Endothelial cell of umbilical vein (primary cell): ENCODE measurements at regions not wholly inside any gene's neighbourhood (a gene's known extent, or its start where the extent isn't known, plus 50 kb on each side); places are given as distances from the start of the nearest gene placed in this dataset.

ENCODE experiments used
- BruUV-seq: library from RNA; stranded (reverse); fragments of 400-500 nt; replicated peaks from 2 replicates; lab custom pipeline; 2021; lab: Mats Ljungman, UMichigan
- CTCF ChIA-PET: fragments of 300-600, 350-600 bp; sonication (Branson Sonifier 250); formaldehyde crosslinking; loops from one replicate; lab custom pipeline; 2021; ENCODE audit warnings: antibody characterized with exemption, inconsistent platforms; lab: Charles Lee
- POLR2A ChIA-PET: fragments of 300-600, 350-600 bp; sonication (Branson Sonifier 250); formaldehyde crosslinking; loops from one replicate; lab custom pipeline; 2021; ENCODE audit warnings: antibody characterized with exemption, inconsistent platforms; lab: Charles Lee
- DNase-seq: peaks from one replicate; pipeline ENCODE4 v3.0.0-alpha.2; 2011; ENCODE audit warnings: low read depth, low spot score
- FAIRE-seq: peaks from 2 replicates; lab custom pipeline; 2011; peaks lifted over from hg19 to GRCh38; lab: Jason Lieb, UNC
- H2AFZ ChIP-seq: 2 replicates; pipeline ENCODE4 v1.6.0; 2012; ENCODE audit warnings: low read depth, low read length, control low read depth, inconsistent platforms
- H3K27ac ChIP-seq: 2 replicates; pipeline ENCODE4 v1.5.1; 2011; ENCODE audit warnings: low read depth, mild to moderate bottlenecking, control low read depth, low read length, moderate library complexity; ENCODE audit not compliant: insufficient read depth
- H3K27me3 ChIP-seq, 2 experiments: 2 replicates each; pipeline versions ENCODE4 v1.6.0 to v1.6.1; 2011; ENCODE audit warnings: low read length in 2 of 2, mixed read lengths in 1 of 2; ENCODE audit not compliant: control insufficient read depth in 2 of 2, insufficient read depth in 2 of 2
- H3K36me3 ChIP-seq, 2 experiments: 2 replicates in 1 of 2; 3 replicates in 1 of 2; pipeline ENCODE4 v1.5.1; 2011; ENCODE audit warnings: low read length in 2 of 2, mild to moderate bottlenecking in 1 of 2, moderate library complexity in 1 of 2; ENCODE audit not compliant: control insufficient read depth in 2 of 2, insufficient read depth in 2 of 2; ENCODE audit errors: extremely low read depth in 1 of 2
- H3K4me1 ChIP-seq: 3 replicates; pipeline ENCODE4 v1.5.1; 2011; ENCODE audit warnings: mild to moderate bottlenecking, low read length; ENCODE audit not compliant: control insufficient read depth, insufficient read depth; ENCODE audit errors: extremely low read depth
- H3K4me2 ChIP-seq: 2 replicates; pipeline ENCODE4 v1.6.1; 2011; ENCODE audit warnings: low read length, control low read depth, mixed read lengths; ENCODE audit not compliant: insufficient read depth
- H3K4me3 ChIP-seq, 3 experiments: fragments of 200-600 bp in 1 of 3; sonication (generic), shearing (Covaris generic) in 1 of 3; replicated peaks in 1 of 3; 2 replicates each; pipeline ENCODE4 v1.5.1; 2011 to 2016; ENCODE audit warnings: control low read depth in 3 of 3, low read length in 3 of 3, mild to moderate bottlenecking in 2 of 3, inconsistent platforms in 1 of 3, low read depth in 1 of 3, moderate library complexity in 1 of 3; ENCODE audit not compliant: insufficient read depth in 1 of 3
- H3K79me2 ChIP-seq: 2 replicates; pipeline ENCODE4 v1.6.0; 2012; ENCODE audit warnings: low read length, inconsistent platforms; ENCODE audit not compliant: control insufficient read depth, insufficient read depth
- H3K9ac ChIP-seq: replicated peaks from 2 replicates; pipeline ENCODE3; 2011; ENCODE audit warnings: low read length, control low read depth; ENCODE audit not compliant: insufficient read depth; ENCODE audit errors: extremely low read depth
- H3K9me1 ChIP-seq: replicated peaks from 3 replicates; pipeline ENCODE4 v1.6.0; 2011; ENCODE audit warnings: mild to moderate bottlenecking, low read length; ENCODE audit not compliant: control insufficient read depth, insufficient read depth; ENCODE audit errors: extremely low read depth
- H3K9me3 ChIP-seq: replicated peaks from 2 replicates; pipeline ENCODE4 v1.5.1; 2012; ENCODE audit warnings: low read length, inconsistent platforms; ENCODE audit not compliant: control insufficient read depth, insufficient read depth
- H4K20me1 ChIP-seq: replicated peaks from 2 replicates; pipeline ENCODE3; 2011; ENCODE audit warnings: mild to moderate bottlenecking, low read length; ENCODE audit not compliant: control insufficient read depth, insufficient read depth; ENCODE audit errors: extremely low read depth
- CTCF ChIP-seq, 2 donors: IDR thresholded peaks; 1 replicate in 1 of 2; 2 replicates in 1 of 2; pipeline ENCODE4 v1.5.1; 2011; ENCODE audit warnings: low read length in 2 of 2, mild to moderate bottlenecking in 2 of 2, moderate library complexity in 2 of 2, control low read depth in 1 of 2, inconsistent platforms in 1 of 2, low read depth in 1 of 2; ENCODE audit not compliant: insufficient read depth in 1 of 2; ENCODE audit errors: extremely low read depth in 1 of 2
- EZH2 ChIP-seq: IDR thresholded peaks from 2 replicates; pipeline ENCODE4 v1.6.1; 2012; ENCODE audit warnings: borderline replicate concordance, low read depth, mild to moderate bottlenecking, moderate library complexity, low read length, inconsistent platforms; ENCODE audit not compliant: severe bottlenecking
- FOS ChIP-seq: IDR thresholded peaks from 2 replicates; pipeline ENCODE4 v1.6.1; 2011; ENCODE audit warnings: mild to moderate bottlenecking, low read length, moderate library complexity, borderline replicate concordance; ENCODE audit not compliant: insufficient read depth
- GATA2 ChIP-seq: IDR thresholded peaks from 2 replicates; pipeline ENCODE4 v1.7.0; 2011; ENCODE audit warnings: low read depth, mild to moderate bottlenecking, moderate library complexity, mixed read lengths, low read length; ENCODE audit not compliant: insufficient read length, insufficient read depth
- JUN ChIP-seq: IDR thresholded peaks from 2 replicates; pipeline ENCODE4 v1.6.1; 2011; ENCODE audit warnings: borderline replicate concordance, low read depth; ENCODE audit not compliant: insufficient read length, insufficient read depth
- MAX ChIP-seq: IDR thresholded peaks from 2 replicates; pipeline ENCODE4 v1.6.1; 2011; ENCODE audit not compliant: insufficient read depth, insufficient read length
- MYC ChIP-seq: IDR thresholded peaks from one replicate; pipeline ENCODE4 v1.6.1; 2011; ENCODE audit warnings: mild to moderate bottlenecking, low read depth, low read length
- POLR2A ChIP-seq: IDR thresholded peaks from 2 replicates; pipeline ENCODE4 v1.6.1; 2012; ENCODE audit warnings: low read depth, mild to moderate bottlenecking, control low read depth, low read length
- POLR2AphosphoS5 ChIP-seq: IDR thresholded peaks from 2 replicates; pipeline ENCODE4 v1.6.1; 2012; ENCODE audit warnings: low read depth, mild to moderate bottlenecking, control low read depth, low read length, moderate library complexity; ENCODE audit not compliant: insufficient read depth
- dilution Hi-C: fragments of 300-500 bp; cut with MboI; formaldehyde crosslinking; loops from one replicate; pipeline ENCODE4 v1.15.0; 2019; ENCODE audit warnings: low sequenced_read_pairs; ENCODE audit not compliant: extremely low pct_ligation_motif_present
- intact Hi-C: fragments of 100-400 bp; cut with micrococcal nuclease; formaldehyde crosslinking; loops from one replicate; pipeline ENCODE4 v1.10.0; 2022

GRCh38 chr2:145315053-145315452 lies 795.1 kb upstream of the ZEB2 start:
- dilution Hi-C loops, result no loop called here
- Histone ChIP-seq H3K27ac (no peak overlapping the region), H2AFZ (no peak overlapping the region), H3K4me2 (no peak overlapping the region), H3K36me3 (no peaks in the 10 kb centered on the region), H3K79me2 (no peaks in the 10 kb centered on the region), H3K4me1 (no peaks in the 10 kb centered on the region), H3K9ac (no peak overlapping the region), H3K4me3 (no peak overlapping the region), H4K20me1 (no peaks in the 10 kb centered on the region), H3K9me1 (no peaks in the 10 kb centered on the region), H3K27me3 (no peaks in the 10 kb centered on the region), H3K9me3 (no peaks in the 10 kb centered on the region)
- intact Hi-C loops, result no loop called here
- POLR2A ChIA-PET, result no interaction called here
- DNase-seq (no peak), FAIRE-seq (no peak)
- no TSS peak for BruUV-seq
- TF ChIP-seq POLR2A (no peak), CTCF (IDR thresholded peaks at IDR 0.05; ENCODE audit: extremely low read depth in 1 of 2, insufficient read depth in 1 of 2, low read depth in 1 of 2, low read length in 2 of 2) (no peak), MAX (no peak), EZH2 (no peak), POLR2AphosphoS5 (no peak), JUN (no peak), FOS (no peak), MYC (no peak), GATA2 (no peak)
- CTCF ChIA-PET, result no interaction called here
